Neural progenitor cell (in vitro differentiated cells): ENCODE measurements at regions not wholly inside any gene's neighbourhood (a gene's known extent, or its start where the extent isn't known, plus 50 kb on each side); places are given as distances from the start of the nearest gene placed in this dataset.

Experiments
- CTCF ChIP-seq: fragments of 200-600 bp; sonication (generic); IDR thresholded peaks from 2 replicates; pipeline ENCODE4 v1.5.1; 2017; ENCODE audit warnings: antibody characterized with exemption, mild to moderate bottlenecking
- EZH2 ChIP-seq: fragments of 200-600 bp; sonication (generic); IDR thresholded peaks from 2 replicates; pipeline ENCODE4 v1.6.1; 2017; ENCODE audit warnings: antibody characterized with exemption, mild to moderate bottlenecking, moderate library complexity
- EZH2phosphoT487 ChIP-seq: fragments of 200-600 bp; sonication (generic); IDR thresholded peaks from 2 replicates; pipeline ENCODE4 v1.6.1; 2017; ENCODE audit warnings: antibody characterized with exemption

GRCh38 chr21:25381936-25382452, 225.3 kb downstream of the MRPL39 start:
- TF ChIP-seq CTCF (no peak), EZH2phosphoT487 (no peak), EZH2 (no peak)
